Thoracic aorta (tissue), 2 donors: ENCODE measurements at regions not wholly inside any gene's neighbourhood (a gene's known extent, or its start where the extent isn't known, plus 50 kb on each side); places are given as distances from the start of the nearest gene placed in this dataset.

ENCODE experiments used
- ATAC-seq: fragments of 150-250 bp; one replicate; pipeline ENCODE4 v1.8.0; 2017; ENCODE audit warnings: low read depth; ENCODE audit not compliant: insufficient number of reproducible peaks, low FRiP score
- DNase-seq: peaks from one replicate; pipeline ENCODE4 v3.0.0-alpha.2; 2020; ENCODE audit warnings: low spot score
- H3K27ac ChIP-seq, 2 donors: fragments of 200-600 bp; sonication (generic); 1 replicate in 1 of 2; 2 replicates in 1 of 2; pipeline ENCODE4 v1.5.1; 2016; ENCODE audit warnings: mild to moderate bottlenecking in 2 of 2, moderate library complexity in 2 of 2
- H3K27me3 ChIP-seq: fragments of 200-600 bp; sonication (generic); replicated peaks from 2 replicates; pipeline ENCODE4 v1.6.0; 2016; ENCODE audit warnings: mild to moderate bottlenecking; ENCODE audit not compliant: insufficient read depth
- H3K36me3 ChIP-seq: fragments of 200-600 bp; sonication (generic); one replicate; pipeline ENCODE4 v1.5.1; 2016
- H3K4me1 ChIP-seq, 2 donors: fragments of 200-600 bp; sonication (generic); 1 replicate in 1 of 2; 2 replicates in 1 of 2; pipeline versions ENCODE4 v1.5.1 to v1.6.0; 2016; ENCODE audit warnings: low read depth in 2 of 2, mild to moderate bottlenecking in 1 of 2; ENCODE audit not compliant: control insufficient read depth in 1 of 2
- H3K4me3 ChIP-seq: fragments of 200-600 bp; sonication (generic); 2 replicates; pipeline ENCODE4 v1.5.1; 2016; ENCODE audit warnings: mild to moderate bottlenecking
- H3K9me3 ChIP-seq: fragments of 200-600 bp; sonication (generic); 2 replicates; pipeline ENCODE4 v1.5.1; 2016
- CTCF ChIP-seq: fragments of 200-600 bp; sonication (generic); IDR thresholded peaks from one replicate; pipeline ENCODE4 v1.5.1; 2019; ENCODE audit warnings: antibody characterized with exemption

GRCh38 chr3:10702961-10703740, 112.9 kb upstream of the SLC6A11 start:
- H3K36me3 ChIP-seq = no peaks in the 10 kb centered on the region

GRCh38 chr3:10703875-10704274, 112.2 kb upstream of the SLC6A11 start:
- ATAC-seq = no peak

More at GRCh38 chr3:10702961-10703740, 112.9 kb upstream of the SLC6A11 start:
- Histone ChIP-seq H3K4me3 (no peak overlapping the region), H3K4me1 (peaks cover 0 to 9% of the 10 kb centered on the region in 2 donors), H3K27ac (no peak overlapping the region), H3K27me3 (peaks cover 4% of the 10 kb centered on the region), H3K9me3 (no peaks in the 10 kb centered on the region)
- no peak for DNase-seq
- no peak for TF ChIP-seq CTCF
- ATAC-seq = no peak

GRCh38 chr3:10706156-10706739, 109.8 kb upstream of the SLC6A11 start:
- H3K4me1 ChIP-seq = peaks cover 0 to 9% of the 10 kb centered on the region in 2 donors
- no peak overlapping the region for H3K4me3 ChIP-seq
- DNase-seq (no peak), ATAC-seq (no peak)
- peaks cover 4% of the 10 kb centered on the region for H3K27me3 ChIP-seq
- H3K27ac ChIP-seq = no peak overlapping the region
- no peaks in the 10 kb centered on the region for H3K9me3 ChIP-seq
- no peaks in the 10 kb centered on the region for H3K36me3 ChIP-seq
- TF ChIP-seq CTCF = no peak

More at GRCh38 chr3:10703875-10704274, 112.2 kb upstream of the SLC6A11 start:
- peaks cover 4% of the 10 kb centered on the region for H3K27me3 ChIP-seq
- H3K27ac ChIP-seq = no peak overlapping the region
- no peak for TF ChIP-seq CTCF
- peaks cover 0 to 9% of the 10 kb centered on the region in 2 donors for H3K4me1 ChIP-seq
- no peaks in the 10 kb centered on the region for H3K9me3 ChIP-seq
- H3K36me3 ChIP-seq = no peaks in the 10 kb centered on the region
- no peak for DNase-seq
- no peak overlapping the region for H3K4me3 ChIP-seq

GRCh38 chr3:10706740-10707399, 109.2 kb upstream of the SLC6A11 start:
- no peak overlapping the region for H3K27ac ChIP-seq
- H3K27me3 ChIP-seq = peaks cover 4% of the 10 kb centered on the region
- no peaks in the 10 kb centered on the region for H3K9me3 ChIP-seq
- H3K36me3 ChIP-seq = no peaks in the 10 kb centered on the region
- H3K4me3 ChIP-seq = no peak overlapping the region
- DNase-seq (no peak), ATAC-seq (no peak)
- H3K4me1 ChIP-seq = peaks cover 0 to 9% of the 10 kb centered on the region in 2 donors
- TF ChIP-seq CTCF = no peak
